GM19467 (cell line): ENCODE measurements at regions not wholly inside any gene's neighbourhood (a gene's known extent, or its start where the extent isn't known, plus 50 kb on each side); places are given as distances from the start of the nearest gene placed in this dataset.

ENCODE experiments used
- ATAC-seq: cut with Tn5 transposase; IDR thresholded peaks from one replicate; pipeline ENCODE4 v1.9.1; 2021; ENCODE audit warnings: mild to moderate bottlenecking, moderate library complexity; ENCODE audit not compliant: unreplicated experiment

DNA sequence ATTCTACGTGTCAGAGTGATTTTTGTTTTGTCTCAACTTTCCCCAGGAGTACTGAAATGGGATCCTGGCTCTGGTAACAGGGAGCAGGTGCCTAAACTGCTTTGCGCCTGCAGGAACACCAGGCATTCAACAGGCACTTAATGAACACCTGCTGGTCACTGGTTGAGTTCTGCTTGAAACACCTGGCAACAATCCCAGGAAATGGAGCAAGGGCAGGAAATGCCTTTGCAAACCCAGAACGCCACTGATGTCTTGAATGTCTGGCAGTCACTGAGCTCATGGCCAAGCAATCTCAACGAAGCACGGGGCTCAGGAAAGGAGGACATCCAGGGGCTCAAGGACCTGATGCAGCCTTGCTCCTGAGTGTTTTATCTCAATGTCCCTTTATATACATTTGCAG is 360.0 kb upstream of the RAB6C start:
- no peak for ATAC-seq

DNA sequence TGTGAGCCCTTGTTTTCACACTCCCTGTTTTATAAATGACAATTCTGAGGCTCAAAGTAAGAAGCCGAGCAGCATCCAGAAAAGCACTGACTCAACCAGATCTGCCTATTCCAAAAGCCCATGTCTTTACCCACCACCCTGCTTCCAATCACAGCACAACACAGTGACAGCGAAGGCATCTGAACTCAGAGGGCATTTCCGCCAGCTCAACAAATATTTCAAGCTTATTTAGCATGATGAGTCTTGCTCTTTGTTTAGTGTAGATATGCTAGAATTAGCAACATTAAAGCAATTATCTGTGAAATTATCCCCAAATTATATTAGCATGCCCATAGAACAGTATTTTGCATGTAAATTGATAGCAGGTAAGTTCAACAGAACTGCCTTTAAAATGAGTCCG is 359.1 kb upstream of the RAB6C start:
- ATAC-seq = no peak

DNA sequence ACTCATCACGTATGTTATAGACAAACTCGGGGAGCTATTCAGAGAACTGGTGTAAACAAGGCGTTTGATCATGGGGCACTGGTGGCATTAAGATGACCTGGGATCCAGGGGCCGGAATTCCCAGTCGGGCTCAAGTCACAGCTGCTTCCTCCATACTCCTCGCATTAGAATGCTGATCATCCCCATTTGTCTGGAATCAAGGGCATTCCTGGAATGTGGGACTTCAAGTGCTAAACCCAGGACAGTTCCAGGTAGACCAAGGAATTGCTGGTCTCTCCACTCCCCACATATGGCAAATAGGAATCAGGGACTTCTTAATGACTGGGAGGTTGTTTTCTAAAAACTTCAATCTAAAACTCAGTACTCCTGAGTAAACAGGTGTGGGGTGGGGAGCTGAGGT is 355.7 kb upstream of the RAB6C start:
- no peak for ATAC-seq

DNA sequence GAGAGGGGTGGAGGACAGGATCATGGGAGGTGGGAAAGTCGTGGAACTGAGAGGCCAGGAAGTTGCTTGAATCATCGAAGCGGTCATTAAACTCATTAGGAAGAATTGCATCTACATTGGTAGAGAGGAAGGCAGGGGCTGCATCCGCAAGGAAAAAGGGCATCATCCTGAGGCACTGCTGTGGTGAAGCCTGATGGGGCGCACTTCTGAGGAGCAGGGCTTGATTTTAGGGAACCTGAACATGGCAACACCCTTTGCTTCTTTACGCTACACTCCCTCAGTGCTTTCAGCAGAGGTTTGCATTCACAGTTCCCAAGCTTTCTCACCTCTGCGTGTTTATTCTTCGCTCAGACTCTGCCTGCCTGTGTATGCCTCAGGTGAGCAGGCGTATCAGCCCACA is 352.0 kb upstream of the RAB6C start:
- ATAC-seq = no peak

DNA sequence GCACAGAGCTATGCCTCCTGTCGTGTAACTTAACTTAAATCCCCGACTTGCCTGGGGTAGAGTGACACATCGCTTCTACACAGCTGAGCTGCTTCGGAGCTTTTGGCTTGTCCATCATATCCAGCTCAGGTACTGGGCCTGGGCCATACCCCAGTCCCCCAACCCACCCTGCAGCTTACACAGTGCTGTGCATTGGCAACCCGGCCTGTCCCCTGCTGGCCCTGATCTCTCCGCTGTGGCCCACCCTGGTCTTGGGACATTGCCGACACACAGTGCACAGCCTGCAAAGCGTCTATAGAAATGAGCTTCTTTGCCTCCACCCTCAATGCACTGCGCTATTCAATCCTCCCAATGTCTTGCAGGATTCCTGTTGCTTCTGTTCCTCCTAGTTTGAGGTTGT is 342.8 kb upstream of the RAB6C start:
- ATAC-seq = no peak

DNA sequence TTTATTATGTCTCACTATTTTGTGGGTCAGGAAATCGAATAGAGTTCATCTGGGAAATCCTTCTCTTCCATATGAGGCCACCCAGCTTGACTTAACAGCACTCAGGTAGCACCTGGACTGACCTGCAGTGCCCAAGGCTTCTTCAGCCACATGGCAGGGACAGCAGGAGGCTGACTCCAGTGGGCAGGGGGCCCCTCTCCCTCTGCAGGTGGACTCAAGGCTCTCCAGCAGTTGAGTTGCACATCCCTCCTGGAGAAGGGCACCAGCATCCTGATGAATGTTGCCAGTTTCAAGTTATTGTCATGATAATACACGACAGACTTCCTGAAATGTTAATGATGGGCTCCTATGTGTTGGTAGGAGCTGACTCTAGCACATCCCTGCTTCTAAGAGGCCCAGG is 338.1 kb upstream of the RAB6C start:
- ATAC-seq = no peak

DNA sequence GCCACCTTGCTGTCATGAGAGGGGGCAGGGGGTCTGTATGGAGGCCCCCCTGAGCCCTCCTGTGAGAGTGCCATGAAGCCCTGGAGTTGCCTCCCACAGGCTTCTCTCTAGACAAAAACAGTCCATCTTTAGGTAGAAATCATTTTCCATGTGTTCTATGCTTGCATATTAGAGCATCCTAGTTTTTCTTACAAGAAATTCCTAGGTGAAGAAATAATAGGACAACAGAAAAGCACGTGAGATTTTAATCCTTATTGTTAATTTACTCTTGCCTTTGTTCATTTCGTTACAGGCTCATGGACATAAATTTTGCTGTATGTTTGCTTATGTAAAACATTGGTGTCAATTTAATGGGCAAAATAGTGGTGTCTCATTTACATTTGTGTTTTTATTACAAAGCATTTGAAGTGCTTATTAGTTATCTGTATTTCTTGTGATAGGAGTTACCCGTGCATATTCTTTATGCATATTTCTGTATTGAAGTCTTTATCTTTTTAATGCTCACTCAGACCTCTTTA is 336.9 kb upstream of the RAB6C start:
- ATAC-seq = no peak

DNA sequence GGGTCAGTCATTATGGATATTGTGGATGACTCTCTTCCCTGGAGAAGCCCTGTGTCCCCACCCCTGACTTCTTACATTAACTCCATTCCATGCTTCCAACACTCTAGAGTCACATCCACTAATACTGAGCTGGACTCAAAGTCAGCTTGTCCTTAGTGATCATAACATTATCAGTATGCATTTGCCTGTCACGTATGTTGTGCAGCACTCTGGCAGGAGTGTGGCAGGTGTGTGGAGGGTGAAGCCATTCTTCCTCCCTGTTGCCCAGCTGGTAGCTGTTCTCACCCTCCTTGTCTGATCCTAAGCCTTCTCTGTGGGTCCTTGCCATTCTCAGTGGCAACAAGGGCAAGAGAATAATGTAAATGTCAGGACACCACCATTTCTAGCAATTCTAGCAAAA is 334.1 kb upstream of the RAB6C start:
- ATAC-seq = no peak

DNA sequence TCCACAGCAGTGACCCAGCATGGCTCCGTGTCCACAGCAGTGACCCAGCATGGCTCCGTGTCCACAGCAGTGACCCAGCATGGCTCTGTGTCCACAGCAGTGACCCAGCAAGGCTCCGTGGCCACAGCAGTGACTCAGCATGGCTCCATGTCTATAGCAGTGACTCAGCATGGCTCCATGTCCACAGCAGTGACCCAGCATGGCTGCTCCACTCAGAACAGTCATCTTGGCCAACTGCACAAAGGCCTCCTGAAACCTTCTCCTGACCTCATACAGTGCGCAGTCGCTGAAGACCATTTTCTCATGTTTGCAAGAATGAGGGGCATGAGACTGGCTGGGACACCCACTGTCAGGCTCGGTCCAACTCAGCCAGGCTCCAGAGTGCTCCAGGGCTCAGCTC is 333.4 kb upstream of the RAB6C start:
- no peak for ATAC-seq

DNA sequence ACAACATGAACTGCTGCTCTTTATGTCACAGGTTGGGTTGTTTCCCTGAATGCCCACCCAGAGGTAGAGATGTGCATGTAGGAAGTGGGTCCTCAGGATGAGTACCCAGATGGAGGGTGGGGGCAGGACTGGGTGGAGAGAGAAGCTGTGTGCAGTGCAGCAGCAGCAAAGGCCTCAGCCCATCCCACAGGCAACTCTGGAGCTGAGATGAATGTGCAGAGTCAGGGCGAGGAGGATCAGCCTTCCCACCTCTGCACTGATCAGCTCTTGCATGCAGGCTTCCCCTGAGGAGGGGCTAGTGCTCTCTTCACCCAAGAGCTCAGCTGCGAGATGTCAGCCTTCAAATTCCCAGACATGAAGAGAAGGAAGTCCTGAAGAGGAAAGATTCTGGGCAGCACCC is 326.2 kb upstream of the RAB6C start:
- no peak for ATAC-seq

DNA sequence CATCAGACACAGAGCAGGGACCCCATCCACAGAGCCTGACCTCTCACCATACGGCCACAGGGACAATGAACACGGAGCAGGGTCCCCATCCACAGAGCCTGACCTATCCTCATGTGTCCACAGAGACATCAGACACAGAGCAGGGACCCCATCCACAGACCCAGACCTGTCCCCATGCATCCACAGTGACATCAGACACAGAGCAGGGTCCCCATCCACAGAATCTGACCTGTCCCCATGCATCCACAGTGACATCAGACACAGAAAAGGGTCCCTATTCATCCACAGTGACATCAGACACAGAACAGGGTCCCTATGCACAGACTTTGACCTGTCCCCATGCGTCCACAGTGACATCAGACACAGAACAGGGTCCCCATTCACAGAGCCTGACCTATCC is 325.1 kb upstream of the RAB6C start:
- no peak for ATAC-seq

DNA sequence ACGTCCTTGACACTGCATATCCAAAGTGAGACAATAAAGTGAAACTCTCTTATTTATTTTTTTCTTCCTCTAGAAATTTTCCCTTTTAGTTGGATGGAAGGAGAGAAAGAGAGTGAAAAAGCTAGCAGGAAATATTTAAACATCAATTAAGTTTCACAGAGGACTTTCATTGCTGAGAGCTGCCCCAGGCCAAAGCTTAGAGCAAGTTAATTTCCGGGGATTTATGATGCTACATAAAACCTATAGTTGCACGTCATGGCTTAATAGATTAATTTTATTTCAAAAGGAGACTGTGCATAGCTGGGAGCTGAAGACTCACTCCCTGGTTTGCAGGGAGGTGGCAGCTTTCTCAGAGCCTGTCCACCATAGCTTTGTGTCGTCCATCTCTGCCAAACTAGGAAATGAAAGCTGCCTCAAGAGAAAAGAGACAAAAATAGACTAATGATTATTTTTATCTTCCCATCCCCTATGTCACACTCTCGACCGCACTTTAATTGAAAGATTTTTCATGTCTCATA is 323.3 kb upstream of the RAB6C start:
- ATAC-seq = no peak

DNA sequence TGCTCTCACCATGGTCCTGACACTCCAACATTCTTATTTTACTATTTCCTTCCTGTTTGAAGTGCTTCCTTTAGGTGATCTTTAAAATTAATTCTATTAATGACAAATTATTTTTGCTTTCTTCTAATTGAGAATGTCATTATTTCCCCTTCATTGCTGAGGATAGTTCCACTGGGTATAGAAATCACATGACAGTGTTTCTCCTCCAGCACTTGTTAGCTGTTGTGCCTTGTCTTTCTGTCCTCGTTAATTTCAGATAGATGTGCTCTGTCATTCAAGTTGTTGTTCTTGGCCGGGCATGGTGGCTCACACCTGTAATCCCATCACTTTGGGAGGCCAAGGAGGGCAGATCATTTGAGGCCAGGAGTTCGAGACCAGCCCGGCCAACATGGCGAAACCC is 321.0 kb upstream of the RAB6C start:
- ATAC-seq = no peak

DNA sequence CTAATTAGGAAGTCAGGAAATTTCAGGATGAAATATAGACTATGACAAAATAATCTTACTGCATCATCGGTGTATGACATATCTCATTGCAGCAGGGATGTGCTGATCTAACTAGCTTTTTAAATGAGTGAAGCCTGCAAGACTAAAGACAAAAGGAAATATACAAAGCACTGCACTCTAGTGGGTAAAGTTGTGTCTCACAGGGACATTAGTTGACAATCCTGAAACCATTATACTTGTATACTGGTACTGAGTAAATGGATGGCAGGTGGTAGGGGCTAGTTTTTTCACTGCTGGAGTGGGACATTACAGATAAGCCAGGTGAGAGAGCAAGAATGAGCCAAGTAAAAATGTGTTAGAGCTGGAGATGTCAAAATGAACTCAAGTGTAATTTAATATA is 317.5 kb upstream of the RAB6C start:
- ATAC-seq = no peak

DNA sequence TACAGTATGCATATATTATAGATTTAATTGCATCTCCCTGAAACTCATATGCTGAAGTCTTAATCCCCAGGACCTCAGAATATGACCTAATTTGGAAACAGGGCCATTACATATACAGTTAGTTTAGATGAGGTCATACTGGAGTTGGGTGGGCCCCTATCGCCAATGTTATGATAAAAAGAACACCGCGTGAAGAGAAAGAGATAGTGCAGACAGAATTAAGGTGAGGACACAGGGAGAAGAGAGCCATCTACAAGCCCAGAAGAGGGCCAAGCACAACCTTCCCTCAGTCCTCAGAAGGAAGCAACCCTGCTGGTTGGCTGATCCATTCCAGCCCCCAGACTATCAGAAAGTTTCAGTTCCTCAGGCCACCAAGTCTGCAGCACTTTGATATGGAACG is 311.9 kb upstream of the RAB6C start:
- no peak for ATAC-seq

DNA sequence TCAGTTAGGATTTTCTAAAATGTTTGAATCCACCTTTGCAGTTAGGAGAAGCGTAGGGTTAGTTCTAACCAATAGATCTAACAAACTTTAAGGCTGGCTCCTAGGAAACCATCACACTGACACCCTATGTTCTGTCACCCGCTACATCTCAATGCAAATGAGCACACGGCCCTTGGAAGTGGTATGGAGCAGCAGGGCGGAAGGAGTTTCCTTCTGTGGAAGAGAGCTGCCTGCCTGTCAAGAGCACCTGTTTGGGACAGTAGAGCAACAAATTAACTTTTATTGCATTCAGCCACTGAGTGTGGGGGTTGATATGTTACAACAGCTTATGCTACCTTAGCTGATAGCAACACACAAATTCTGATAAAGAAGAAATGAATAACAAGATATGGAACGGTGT is 306.9 kb upstream of the RAB6C start:
- ATAC-seq = no peak

DNA sequence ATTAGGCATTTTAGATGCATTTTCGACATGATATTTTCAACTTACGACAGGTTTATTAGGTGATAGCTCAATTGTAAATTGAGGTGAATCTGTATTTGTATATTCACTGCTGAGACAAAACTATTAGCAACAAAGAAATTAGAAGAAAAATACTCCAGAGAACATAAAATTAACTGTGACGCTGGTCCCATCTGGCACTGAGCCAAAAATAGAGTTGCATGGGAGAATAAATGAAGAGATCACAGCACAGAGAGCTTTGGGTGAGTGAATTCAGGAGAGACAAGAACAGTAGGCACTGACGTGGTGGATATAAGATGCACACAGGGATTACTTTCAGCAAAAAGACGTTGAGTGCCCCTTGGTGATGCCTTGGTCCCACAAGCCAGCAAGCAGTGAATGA is 306.2 kb upstream of the RAB6C start:
- no peak for ATAC-seq

DNA sequence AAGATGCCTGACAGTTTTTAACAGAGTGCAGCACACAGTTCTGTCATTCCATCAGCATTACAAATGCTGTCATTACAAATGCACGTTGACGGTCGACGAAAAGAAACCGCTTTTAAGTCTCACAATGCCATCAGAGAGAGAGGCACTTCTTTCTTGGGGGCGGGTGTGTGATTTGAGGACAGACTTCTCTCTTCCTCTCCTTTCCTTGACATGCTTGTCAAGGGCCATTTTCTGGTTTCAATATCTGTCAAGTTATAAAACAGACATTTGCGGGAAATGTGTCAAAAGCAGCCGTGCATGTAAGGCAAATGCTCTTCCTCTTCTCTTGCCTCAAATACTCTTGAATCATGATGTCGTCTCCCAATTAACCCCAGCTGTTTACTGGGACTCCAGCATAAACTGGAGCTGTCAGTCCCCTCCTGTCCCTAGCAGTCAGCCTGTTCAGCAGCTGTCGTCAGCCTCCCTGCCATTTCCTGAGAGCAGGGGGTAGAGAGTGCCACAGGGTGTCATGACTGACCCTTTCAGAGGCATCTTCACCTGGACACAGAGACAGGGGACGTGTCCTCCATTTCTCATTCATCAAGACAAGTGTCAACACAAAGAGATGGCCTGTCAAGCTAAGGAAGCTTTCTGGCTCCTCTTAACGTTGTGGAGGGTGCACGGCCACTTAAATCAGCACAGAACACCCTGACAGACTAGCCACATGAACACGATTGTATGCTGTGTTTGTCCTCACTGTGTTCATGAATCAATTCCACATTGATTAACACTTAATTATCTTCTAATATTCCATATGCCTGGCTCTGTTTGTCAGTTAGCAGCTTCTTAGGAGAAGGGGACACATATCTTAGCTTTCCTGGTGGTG is 305.4 kb upstream of the RAB6C start:
- ATAC-seq = peak; percentile 62

DNA sequence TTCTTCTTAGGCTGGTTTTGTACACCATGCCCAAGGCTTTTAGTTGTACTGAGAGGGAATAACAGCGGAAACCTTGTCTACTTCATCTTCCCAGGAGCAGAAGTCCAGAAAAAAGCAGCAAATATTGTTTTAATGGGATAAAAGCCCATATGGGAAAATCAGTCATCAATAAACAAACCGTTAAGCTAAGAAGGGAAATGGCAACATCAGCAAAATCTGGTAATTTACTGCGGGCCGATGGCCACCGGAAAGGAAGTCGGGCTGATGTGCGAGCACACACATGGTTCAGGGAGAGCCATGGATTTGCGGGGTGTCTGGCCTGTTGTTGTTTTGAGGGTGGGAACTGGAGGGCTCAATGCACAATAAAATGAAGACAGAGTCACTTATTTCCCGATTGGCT is 300.7 kb upstream of the RAB6C start:
- no peak for ATAC-seq

DNA sequence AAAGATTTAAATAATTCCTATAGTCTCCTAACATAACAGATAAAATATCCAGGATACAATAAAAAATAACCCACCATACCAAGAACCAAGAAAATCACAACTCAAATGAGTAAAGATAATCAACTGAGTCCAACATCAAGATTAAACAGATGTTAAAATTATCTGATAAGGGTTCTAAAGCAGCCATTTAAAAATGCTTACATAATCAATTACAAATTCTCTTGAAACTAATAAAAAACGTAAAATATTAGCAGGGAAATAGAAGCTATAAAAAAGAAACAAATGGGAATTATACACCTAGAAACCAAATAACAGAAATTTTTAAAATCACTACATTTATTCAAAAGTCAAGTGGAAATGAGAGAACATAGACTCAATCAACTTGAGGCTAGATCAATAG is 297.7 kb upstream of the RAB6C start:
- no peak for ATAC-seq

DNA sequence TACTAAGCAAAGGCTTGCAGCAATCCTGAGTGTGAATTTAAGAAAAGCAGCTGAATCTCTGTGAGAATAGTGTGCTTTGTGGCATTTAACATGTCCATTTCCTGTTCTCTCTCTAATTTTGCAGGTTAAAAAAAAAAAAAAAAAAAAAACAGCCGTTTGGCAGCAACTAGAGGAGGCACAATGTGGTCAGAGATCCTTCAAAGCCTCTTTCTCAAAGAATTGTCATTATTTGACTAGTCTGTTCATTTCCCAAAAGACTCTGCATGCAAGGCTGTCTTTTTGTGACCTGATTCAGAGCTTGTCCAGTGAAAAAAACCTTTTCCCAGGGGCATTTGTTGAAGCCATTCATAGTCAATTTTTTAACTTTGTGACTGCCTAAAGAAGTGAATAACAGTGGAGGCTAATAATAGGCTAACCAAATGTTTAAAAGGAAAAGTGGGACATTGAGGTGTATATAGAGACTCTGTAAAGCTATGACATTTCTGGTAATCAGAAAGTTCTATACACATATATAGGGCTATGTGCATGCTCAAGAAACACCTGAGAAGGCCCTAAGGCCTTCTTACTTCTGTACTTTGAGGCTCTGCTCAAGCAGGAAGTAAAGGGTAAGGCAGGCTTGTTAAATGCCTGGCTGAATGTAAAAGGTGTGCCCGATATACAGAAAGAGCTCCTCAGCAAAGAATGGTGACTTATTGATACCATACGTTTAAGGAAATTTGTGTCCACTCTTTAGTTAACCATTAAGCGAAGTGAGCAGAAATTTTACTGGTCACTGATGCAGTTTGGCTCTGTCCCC is 289.6 kb upstream of the RAB6C start:
- ATAC-seq = no peak

DNA sequence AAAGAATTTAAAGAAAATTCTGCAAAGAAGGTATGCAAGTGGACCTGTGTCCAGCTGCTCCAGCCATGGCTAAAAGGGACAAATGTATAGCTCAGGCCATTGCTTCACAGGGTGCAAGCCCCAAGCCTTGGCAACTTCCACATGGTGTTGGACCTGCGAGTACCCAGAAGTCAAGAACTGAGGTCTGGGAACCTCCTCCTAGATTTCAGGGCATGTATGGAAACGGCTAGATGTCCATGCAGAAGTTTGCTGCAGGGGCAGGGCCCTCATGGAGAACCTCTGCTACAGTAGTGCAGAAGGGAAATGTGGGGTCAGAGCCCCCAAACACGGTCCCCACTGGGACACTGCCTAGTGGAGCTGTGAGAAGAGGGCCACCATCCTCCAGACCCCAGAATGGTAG is 284.0 kb upstream of the RAB6C start:
- ATAC-seq = no peak
